ENCODE measurements at regions not wholly inside any gene's neighbourhood (a gene's known extent, or its start where the extent isn't known, plus 50 kb on each side); places are given as distances from the start of the nearest gene placed in this dataset.
"Not testable (repeated sequence)": the region's sequence is repeated elsewhere in the genome, so short reads cannot be mapped to it uniquely, and the experiment has no call there.

- DNase-seq = no peak
These were observed 94.6 kb upstream of the IGFBPL1 start for GRCh38 chr9:38518826-38519225.

- DNase-seq = not testable (repeated sequence)
These were observed 92.0 kb upstream of the IGFBPL1 start for GRCh38 chr9:38516273-38516672.

GRCh38 chr9:38515055-38515454 lies 90.8 kb upstream of the IGFBPL1 start:
- DNase-seq = peak; percentile 10

- DNase-seq = not testable (repeated sequence)
These were observed 86.1 kb upstream of the IGFBPL1 start for GRCh38 chr9:38510340-38510739.

GRCh38 chr9:38507587-38507986 lies 83.3 kb upstream of the IGFBPL1 start:
- no peak for DNase-seq

GRCh38 chr9:38500171-38500570 lies 75.9 kb upstream of the IGFBPL1 start:
- peak; percentile 12 for DNase-seq

- not testable (repeated sequence) for DNase-seq
These were observed 74.3 kb upstream of the IGFBPL1 start for GRCh38 chr9:38498551-38498950.

- DNase-seq = no peak
These were observed 64.8 kb upstream of the IGFBPL1 start for GRCh38 chr9:38489057-38489456.

GRCh38 chr9:38488156-38488698 lies 64.0 kb upstream of the IGFBPL1 start:
- DNase-seq = no peak

GRCh38 chr9:38487418-38488155 lies 63.3 kb upstream of the IGFBPL1 start:
- not testable (repeated sequence) for DNase-seq

GRCh38 chr9:38486837-38487236 lies 62.6 kb upstream of the IGFBPL1 start:
- no peak for DNase-seq

GRCh38 chr9:38486056-38486615 lies 61.9 kb upstream of the IGFBPL1 start:
- DNase-seq = no peak

GRCh38 chr9:38484076-38484665 lies 59.9 kb upstream of the IGFBPL1 start:
- DNase-seq = not testable (repeated sequence)

GRCh38 chr9:38482918-38483592 lies 58.8 kb upstream of the IGFBPL1 start:
- no peak for DNase-seq

- DNase-seq = no peak
These were observed 54.0 kb upstream of the IGFBPL1 start for GRCh38 chr9:38478211-38478610.

GRCh38 chr9:38474476-38474875 lies 50.2 kb upstream of the IGFBPL1 start:
- peak; percentile 78 for DNase-seq

Data from DMS79 treated with DMSO at 0.1 percent for 48 hours (cell line).